ENCODE measurements at regions not wholly inside any gene's neighbourhood (a gene's known extent, or its start where the extent isn't known, plus 50 kb on each side); places are given as distances from the start of the nearest gene placed in this dataset.

DNA sequence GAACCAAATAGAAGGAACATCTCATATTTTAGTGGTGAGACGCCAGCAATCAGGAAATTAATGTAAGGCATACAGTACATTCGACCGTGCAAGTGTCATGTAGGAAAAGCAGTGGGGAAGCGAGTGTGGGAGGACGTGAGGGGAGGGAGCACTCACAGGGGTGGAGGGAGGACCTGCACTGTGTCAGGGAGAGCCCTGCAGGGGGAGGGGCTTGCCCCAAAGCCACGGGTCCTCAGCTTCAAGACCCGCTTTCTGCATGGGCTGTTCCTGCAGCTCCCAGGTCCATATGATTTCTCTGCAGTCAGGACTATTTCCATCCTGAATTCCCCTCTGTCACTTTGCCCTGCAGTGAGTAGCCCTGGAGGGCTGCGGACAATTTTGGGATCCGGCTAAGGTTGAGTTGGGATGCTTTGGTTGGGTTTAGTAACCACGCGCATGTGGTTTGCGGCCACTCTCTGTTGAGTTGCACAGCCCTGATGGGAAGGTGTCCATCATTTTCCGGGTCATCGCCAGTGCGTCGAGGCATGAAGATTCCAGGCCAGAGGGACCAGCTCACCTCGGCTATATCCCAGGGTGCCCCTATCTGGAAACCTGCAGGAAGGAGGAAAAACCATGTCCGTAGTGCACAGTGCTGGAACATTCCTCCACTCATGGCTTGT lies 61.9 kb downstream of the IRX1 start:
- no peak for TF ChIP-seq POLR2AphosphoS5 (IDR thresholded peaks at IDR 0.05; ENCODE audit: insufficient read depth in 1 of 2, low read depth in 1 of 2)
- no peak for TF ChIP-seq CTCF (IDR thresholded peaks at IDR 0.05)
- no peak for TF ChIP-seq POLR2A (IDR thresholded peaks at IDR 0.05)
